ENCODE measurements at regions not wholly inside any gene's neighbourhood (a gene's known extent, or its start where the extent isn't known, plus 50 kb on each side); places are given as distances from the start of the nearest gene placed in this dataset.

GRCh38 chr1:114259511-114260160 is 106.0 kb upstream of the SYT6 start:
- intact Hi-C loops (cut with DNase I) = no loop called here
- Histone ChIP-seq H3K27me3 (no peaks in the 10 kb centered on the region), H3K9me3 (no peaks in the 10 kb centered on the region), H3K4me3 (no peak overlapping the region), H3K4me1 (no peaks in the 10 kb centered on the region), H3K36me3 (no peaks in the 10 kb centered on the region), H3K27ac (no peak overlapping the region)
- TF ChIP-seq POLR2AphosphoS5 (IDR thresholded peaks at IDR 0.05; ENCODE audit: insufficient read depth in 1 of 2, low read depth in 1 of 2) = no peak
- TF ChIP-seq CTCF (IDR thresholded peaks at IDR 0.05) = no peak
- no peak for TF ChIP-seq POLR2A (IDR thresholded peaks at IDR 0.05)
- no peak for DNase-seq (ENCODE audit: extremely low spot score in 2 of 2)

- H3K4me1 ChIP-seq = no peaks in the 10 kb centered on the region
- TF ChIP-seq POLR2A (IDR thresholded peaks at IDR 0.05) (no peak), CTCF (IDR thresholded peaks at IDR 0.05) (no peak), POLR2AphosphoS5 (IDR thresholded peaks at IDR 0.05; ENCODE audit: insufficient read depth in 1 of 2, low read depth in 1 of 2) (no peak)
Observed at GRCh38 chr1:114258633-114259032, 105.0 kb upstream of the SYT6 start.

GRCh38 chr1:114258074-114258473 is 104.4 kb upstream of the SYT6 start:
- TF ChIP-seq POLR2A (IDR thresholded peaks at IDR 0.05) (no peak), POLR2AphosphoS5 (IDR thresholded peaks at IDR 0.05; ENCODE audit: insufficient read depth in 1 of 2, low read depth in 1 of 2) (no peak), CTCF (IDR thresholded peaks at IDR 0.05) (no peak)
- H3K27ac ChIP-seq = no peak overlapping the region

More at GRCh38 chr1:114258633-114259032, 105.0 kb upstream of the SYT6 start:
- Histone ChIP-seq H3K4me3 (no peak overlapping the region), H3K9me3 (no peaks in the 10 kb centered on the region), H3K27ac (no peak overlapping the region), H3K36me3 (no peaks in the 10 kb centered on the region), H3K27me3 (no peaks in the 10 kb centered on the region)
- intact Hi-C loops (cut with DNase I) = no loop called here
- DNase-seq (ENCODE audit: extremely low spot score in 2 of 2) = no peak

GRCh38 chr1:114257554-114257953 is 103.9 kb upstream of the SYT6 start:
- H3K4me3 ChIP-seq = no peak overlapping the region
- no peaks in the 10 kb centered on the region for H3K4me1 ChIP-seq
- no peak overlapping the region for H3K27ac ChIP-seq
- no peak for TF ChIP-seq POLR2A (IDR thresholded peaks at IDR 0.05)
- no peak for TF ChIP-seq CTCF (IDR thresholded peaks at IDR 0.05)
- no peak for TF ChIP-seq POLR2AphosphoS5 (IDR thresholded peaks at IDR 0.05; ENCODE audit: insufficient read depth in 1 of 2, low read depth in 1 of 2)
- no peaks in the 10 kb centered on the region for H3K36me3 ChIP-seq
- H3K27me3 ChIP-seq = no peaks in the 10 kb centered on the region
- H3K9me3 ChIP-seq = no peaks in the 10 kb centered on the region
- intact Hi-C loops (cut with DNase I) = no loop called here
- no peak for DNase-seq (ENCODE audit: extremely low spot score in 2 of 2)

More at GRCh38 chr1:114258074-114258473, 104.4 kb upstream of the SYT6 start:
- H3K9me3 ChIP-seq = no peaks in the 10 kb centered on the region
- H3K36me3 ChIP-seq = no peaks in the 10 kb centered on the region
- H3K27me3 ChIP-seq = no peaks in the 10 kb centered on the region
- DNase-seq (ENCODE audit: extremely low spot score in 2 of 2) = no peak
- no peaks in the 10 kb centered on the region for H3K4me1 ChIP-seq
- intact Hi-C loops (cut with DNase I) = no loop called here
- H3K4me3 ChIP-seq = no peak overlapping the region

- H3K4me3 ChIP-seq = no peak overlapping the region
- intact Hi-C loops (cut with DNase I) = no loop called here
- no peak for DNase-seq (ENCODE audit: extremely low spot score in 2 of 2)
Observed at GRCh38 chr1:114253900-114254299, 100.2 kb upstream of the SYT6 start.

More at GRCh38 chr1:114253900-114254299, 100.2 kb upstream of the SYT6 start:
- TF ChIP-seq POLR2A (IDR thresholded peaks at IDR 0.05) = no peak
- no peak for TF ChIP-seq POLR2AphosphoS5 (IDR thresholded peaks at IDR 0.05; ENCODE audit: insufficient read depth in 1 of 2, low read depth in 1 of 2)
- no peak for TF ChIP-seq CTCF (IDR thresholded peaks at IDR 0.05)
- Histone ChIP-seq H3K36me3 (no peaks in the 10 kb centered on the region), H3K4me1 (no peaks in the 10 kb centered on the region), H3K27ac (no peak overlapping the region), H3K9me3 (no peaks in the 10 kb centered on the region), H3K27me3 (no peaks in the 10 kb centered on the region)
